Stimulated activated CD8-positive, alpha-beta memory T cell treated with anti-CD3 and anti-CD28 coated beads, Interleukin-12 subunit alpha, Interleukin-12 subunit beta, amount 100 ng/mL, for 1 hour (primary cell): ENCODE measurements at regions not wholly inside any gene's neighbourhood (a gene's known extent, or its start where the extent isn't known, plus 50 kb on each side); places are given as distances from the start of the nearest gene placed in this dataset.
"Not testable (repeated sequence)": the region's sequence is repeated elsewhere in the genome, so short reads cannot be mapped to it uniquely, and the experiment has no call there.

Experiments used
- DNase-seq: peaks from one replicate; pipeline ENCODE4 v3.0.0-alpha.2; 2020; ENCODE audit warnings: low read depth

- not testable (repeated sequence) for DNase-seq
Observed at GRCh38 chr3:139116631-139117030, 71.9 kb upstream of the PRR23C start.

GRCh38 chr3:139117136-139117675, 72.5 kb upstream of the PRR23C start:
- no peak for DNase-seq

GRCh38 chr3:139117883-139118760, 73.4 kb upstream of the PRR23C start:
- no peak for DNase-seq

GRCh38 chr3:139118835-139119234, 74.1 kb upstream of the PRR23C start:
- no peak for DNase-seq

- DNase-seq = no peak
Observed at GRCh38 chr3:139119331-139120025, 74.8 kb upstream of the PRR23C start.

- no peak for DNase-seq
Observed at GRCh38 chr3:139120086-139121056, 75.7 kb upstream of the PRR23C start.

GRCh38 chr3:139121513-139122220, 77.0 kb upstream of the PRR23C start:
- DNase-seq = no peak

GRCh38 chr3:139122221-139122581, 77.5 kb upstream of the PRR23C start:
- DNase-seq = no peak

GRCh38 chr3:139122612-139123011, 77.9 kb upstream of the PRR23C start:
- DNase-seq = no peak

GRCh38 chr3:139123377-139124095, 78.8 kb upstream of the PRR23C start:
- no peak for DNase-seq

GRCh38 chr3:139124197-139124596, 79.5 kb upstream of the PRR23C start:
- DNase-seq = no peak

- no peak for DNase-seq
Observed at GRCh38 chr3:139127101-139127500, 82.4 kb upstream of the PRR23C start.

GRCh38 chr3:139127629-139128028, 82.9 kb upstream of the PRR23C start:
- DNase-seq = not testable (repeated sequence)

- DNase-seq = no peak
Observed at GRCh38 chr3:139128803-139129202, 84.1 kb upstream of the PRR23C start.

- no peak for DNase-seq
Observed at GRCh38 chr3:139129892-139130291, 85.2 kb upstream of the PRR23C start.

- no peak for DNase-seq
Observed at GRCh38 chr3:139130390-139131140, 85.9 kb upstream of the PRR23C start.

- no peak for DNase-seq
Observed at GRCh38 chr3:139131951-139132350, 87.3 kb upstream of the PRR23C start.

- no peak for DNase-seq
Observed at GRCh38 chr3:139132976-139133375, 88.3 kb upstream of the PRR23C start.

- no peak for DNase-seq
Observed at GRCh38 chr3:139134678-139135372, 90.1 kb upstream of the PRR23C start.
